Thyroid gland (tissue), 4 donors: ENCODE measurements at regions not wholly inside any gene's neighbourhood (a gene's known extent, or its start where the extent isn't known, plus 50 kb on each side); places are given as distances from the start of the nearest gene placed in this dataset.

Source experiments
- DNase-seq, 2 donors: peaks; one replicate each; pipeline ENCODE4 v3.0.0-alpha.2; 2019
- H3K27ac ChIP-seq, 3 donors: fragments of 200-600 bp; sonication (generic); 1 replicate in 2 of 3; 2 replicates in 1 of 3; pipeline ENCODE4 v1.5.1; 2016 to 2019; ENCODE audit warnings: mild to moderate bottlenecking in 1 of 3, moderate library complexity in 1 of 3
- H3K27me3 ChIP-seq: fragments of 200-600 bp; sonication (generic); one replicate; pipeline ENCODE4 v1.5.1; 2019
- H3K36me3 ChIP-seq, 2 donors: fragments of 200-600 bp; sonication (generic); one replicate each; pipeline ENCODE4 v1.5.1; 2016 to 2019
- H3K4me1 ChIP-seq, 2 donors: fragments of 200-600 bp; sonication (generic); one replicate each; pipeline ENCODE4 v1.5.1; 2017 to 2019
- H3K4me3 ChIP-seq, 3 donors: fragments of 200-600 bp; sonication (generic); replicated peaks in 1 of 3; 1 replicate in 2 of 3; 2 replicates in 1 of 3; pipeline ENCODE4 v1.5.1; 2016; ENCODE audit warnings: mild to moderate bottlenecking in 1 of 3
- H3K9me3 ChIP-seq: fragments of 200-600 bp; sonication (generic); one replicate; pipeline ENCODE4 v1.5.1; 2017
- POLR2A ChIP-seq, 2 donors: fragments of 450-650 bp; IDR thresholded peaks; one replicate each; pipeline ENCODE4 v1.6.1; 2017; ENCODE audit warnings: antibody characterized with exemption in 2 of 2, mild to moderate bottlenecking in 2 of 2, moderate library complexity in 1 of 2
- WGBS, 2 donors: methylation state at CpG; one replicate each; pipeline ENCODE4 v1.1.5; 2017; 5-methylcytosine and 5-hydroxymethylcytosine counted together
- intact Hi-C: fragments of 100-400 bp; cut with DNase I; formaldehyde crosslinking; loops from one replicate; pipeline ENCODE4 v1.15.1; 2023
- TF ChIP-seq, protein P1 (sequence below), 6 experiments: fragments of 200-600 bp in 3 of 6; fragments of 450-650 bp in 3 of 6; sonication (generic) in 3 of 6; IDR thresholded peaks; one replicate each; pipeline ENCODE4 v1.5.1; 2016 to 2019; ENCODE audit warnings: antibody characterized with exemption in 6 of 6, mild to moderate bottlenecking in 2 of 6, inconsistent platforms in 1 of 6, moderate library complexity in 1 of 6

DNA sequence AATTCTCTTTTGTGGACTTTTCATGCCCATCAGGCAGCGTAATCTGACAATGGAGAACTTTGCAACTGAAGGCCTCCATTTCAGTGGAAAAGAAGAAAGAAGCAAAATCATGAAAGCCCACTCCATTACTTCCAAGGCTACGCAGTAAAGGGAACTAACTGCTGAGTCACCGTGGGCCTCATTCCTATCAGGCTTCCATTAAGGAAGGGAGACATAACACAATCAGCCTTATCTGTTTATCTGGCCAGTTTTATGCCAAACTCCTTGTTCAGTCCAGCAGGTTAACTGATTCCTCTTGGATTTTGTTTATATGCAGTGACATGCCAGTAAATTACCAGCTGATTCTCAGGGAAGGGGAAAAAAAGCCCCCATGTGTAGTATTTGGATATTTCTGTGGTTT, 56.8 kb upstream of the KATNAL1 start:
- 90 to 93% methylated on average over 3 of the region's 3 CpGs for WGBS, 2 donors

DNA sequence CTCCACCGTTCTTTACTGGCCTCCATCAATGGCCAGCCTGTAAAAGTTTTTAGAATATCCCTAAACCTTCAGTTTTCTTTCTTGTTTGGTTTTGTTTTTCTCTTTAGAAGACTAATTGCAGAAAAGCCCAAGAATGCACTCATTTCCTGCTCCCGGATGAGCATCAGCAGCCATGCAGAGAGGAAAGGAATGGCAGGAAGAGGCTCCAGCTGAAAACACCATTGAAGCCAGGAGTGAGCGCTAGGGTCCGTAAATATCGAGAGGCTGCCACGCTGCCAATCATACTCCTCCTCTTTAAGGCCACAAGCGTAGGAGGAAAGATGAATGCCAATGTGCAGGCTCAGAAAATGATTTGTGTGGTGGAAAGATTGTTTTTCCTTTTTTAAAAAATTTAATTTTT, 57.4 kb upstream of the UBE2L5 start:
- intact Hi-C loops: no loop called here
- peak; percentile 55 to 56 for DNase-seq
- H3K4me3 ChIP-seq: no peak overlapping the region
- H3K27ac ChIP-seq: peak overlapping the region; percentile 27 to 63 (median 44)
- WGBS, 2 donors: 25 to 33% methylated on average over 7 of the region's 7 CpGs
- no peak for TF ChIP-seq POLR2A (IDR thresholded peaks at IDR 0.05)
- TF ChIP-seq, protein P1, sequence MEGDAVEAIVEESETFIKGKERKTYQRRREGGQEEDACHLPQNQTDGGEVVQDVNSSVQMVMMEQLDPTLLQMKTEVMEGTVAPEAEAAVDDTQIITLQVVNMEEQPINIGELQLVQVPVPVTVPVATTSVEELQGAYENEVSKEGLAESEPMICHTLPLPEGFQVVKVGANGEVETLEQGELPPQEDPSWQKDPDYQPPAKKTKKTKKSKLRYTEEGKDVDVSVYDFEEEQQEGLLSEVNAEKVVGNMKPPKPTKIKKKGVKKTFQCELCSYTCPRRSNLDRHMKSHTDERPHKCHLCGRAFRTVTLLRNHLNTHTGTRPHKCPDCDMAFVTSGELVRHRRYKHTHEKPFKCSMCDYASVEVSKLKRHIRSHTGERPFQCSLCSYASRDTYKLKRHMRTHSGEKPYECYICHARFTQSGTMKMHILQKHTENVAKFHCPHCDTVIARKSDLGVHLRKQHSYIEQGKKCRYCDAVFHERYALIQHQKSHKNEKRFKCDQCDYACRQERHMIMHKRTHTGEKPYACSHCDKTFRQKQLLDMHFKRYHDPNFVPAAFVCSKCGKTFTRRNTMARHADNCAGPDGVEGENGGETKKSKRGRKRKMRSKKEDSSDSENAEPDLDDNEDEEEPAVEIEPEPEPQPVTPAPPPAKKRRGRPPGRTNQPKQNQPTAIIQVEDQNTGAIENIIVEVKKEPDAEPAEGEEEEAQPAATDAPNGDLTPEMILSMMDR (IDR thresholded peaks at IDR 0.05): no peak
- H3K4me1 ChIP-seq: peaks cover 14 to 18% of the 10 kb centered on the region in 2 donors
- H3K27me3 ChIP-seq: no peaks in the 10 kb centered on the region
- H3K36me3 ChIP-seq: no peaks in the 10 kb centered on the region
- H3K9me3 ChIP-seq: no peaks in the 10 kb centered on the region

More for the DNA sequence above, 56.8 kb upstream of the KATNAL1 start:
- Histone ChIP-seq H3K9me3 (no peaks in the 10 kb centered on the region), H3K36me3 (no peaks in the 10 kb centered on the region), H3K27ac (peak overlapping the region in 1 of 3 donors; percentile 63), H3K4me3 (no peak overlapping the region), H3K4me1 (peaks cover 14 to 18% of the 10 kb centered on the region in 2 donors), H3K27me3 (no peaks in the 10 kb centered on the region)
- TF ChIP-seq, protein P1 (IDR thresholded peaks at IDR 0.05): no peak
- intact Hi-C loops: no loop called here
- DNase-seq: no peak

DNA sequence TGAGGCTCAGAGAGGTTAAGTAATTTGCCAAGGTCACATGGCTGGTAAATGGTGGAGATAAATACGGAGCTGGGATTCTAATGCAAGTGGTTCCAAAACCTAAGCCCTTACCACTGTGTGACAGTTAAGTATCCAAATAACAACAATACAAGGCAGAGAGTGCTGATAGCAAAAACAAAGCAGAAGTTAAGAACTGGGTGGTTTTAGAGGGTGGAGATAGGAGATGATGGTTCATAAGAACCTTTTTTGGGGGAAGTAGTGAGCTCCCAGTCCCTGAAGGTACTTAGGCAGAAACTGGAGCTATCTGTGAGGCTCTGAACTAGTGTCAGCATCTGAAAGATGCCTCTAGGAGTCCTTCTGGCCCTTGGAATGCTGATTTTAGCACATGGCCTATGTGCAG, 56.2 kb upstream of the UBE2L5 start:
- DNase-seq: no peak
- Histone ChIP-seq H3K27ac (no peak overlapping the region), H3K27me3 (no peaks in the 10 kb centered on the region), H3K9me3 (no peaks in the 10 kb centered on the region), H3K4me3 (no peak overlapping the region), H3K36me3 (no peaks in the 10 kb centered on the region), H3K4me1 (peaks cover 14 to 18% of the 10 kb centered on the region in 2 donors)
- 91% methylated on average over 1 of the region's 1 CpG for WGBS, 2 donors
- intact Hi-C loops: no loop called here
- TF ChIP-seq, protein P1 (IDR thresholded peaks at IDR 0.05): no peak
- no peak for TF ChIP-seq POLR2A (IDR thresholded peaks at IDR 0.05)

DNA sequence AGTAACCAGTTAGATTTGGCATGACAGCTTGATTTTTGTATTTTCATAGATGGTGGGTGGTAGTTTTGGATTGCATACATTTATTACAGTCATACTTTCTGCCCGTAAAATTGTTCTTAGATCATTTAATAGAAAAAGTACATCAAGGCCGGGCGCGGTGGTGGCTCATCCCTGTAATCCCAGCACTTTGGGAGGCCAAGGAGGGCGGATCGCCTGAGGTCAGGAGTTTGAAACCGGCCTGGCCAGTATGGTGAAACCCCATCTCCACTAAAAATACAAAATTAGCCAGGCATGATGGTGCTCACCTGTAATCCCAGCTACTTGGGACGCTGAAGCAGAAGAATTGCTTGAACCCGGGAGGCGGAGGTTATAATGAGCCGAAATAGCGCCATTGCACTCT, 55.0 kb upstream of the UBE2L5 start:
- WGBS, 2 donors: 89 to 93% methylated on average over 12 of the region's 12 CpGs
- H3K9me3 ChIP-seq: no peaks in the 10 kb centered on the region
- H3K36me3 ChIP-seq: no peaks in the 10 kb centered on the region
- no peak for DNase-seq
- intact Hi-C loops: no loop called here
- peaks cover 17 to 30% of the 10 kb centered on the region in 2 donors for H3K4me1 ChIP-seq
- TF ChIP-seq, protein P1 (IDR thresholded peaks at IDR 0.05): no peak
- no peak for TF ChIP-seq POLR2A (IDR thresholded peaks at IDR 0.05)
- H3K4me3 ChIP-seq: no peak overlapping the region
- no peaks in the 10 kb centered on the region for H3K27me3 ChIP-seq
- no peak overlapping the region for H3K27ac ChIP-seq

DNA sequence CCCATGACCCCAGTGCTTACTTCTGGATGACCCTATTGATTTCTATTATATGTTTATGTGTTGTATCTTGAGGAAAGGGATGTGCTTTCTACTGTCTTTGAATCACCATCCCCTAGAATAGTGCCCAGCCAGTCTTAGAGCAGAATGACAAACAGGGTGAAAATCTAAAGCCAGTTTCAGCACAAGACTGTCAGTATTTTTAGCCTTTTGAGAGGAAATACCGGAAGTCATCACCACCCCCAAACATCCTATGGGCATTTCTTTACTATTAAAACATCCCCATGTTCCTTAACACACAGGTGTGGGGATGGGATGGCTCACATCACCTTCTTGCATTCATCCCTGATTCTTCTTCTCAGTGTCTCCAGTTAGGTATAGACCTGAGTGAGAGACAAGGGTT, 52.1 kb upstream of the UBE2L5 start:
- Histone ChIP-seq H3K4me1 (peaks cover 3 to 18% of the 10 kb centered on the region in 2 donors), H3K27ac (no peak overlapping the region), H3K9me3 (no peaks in the 10 kb centered on the region), H3K27me3 (no peaks in the 10 kb centered on the region), H3K4me3 (no peak overlapping the region), H3K36me3 (no peaks in the 10 kb centered on the region)
- no peak for TF ChIP-seq POLR2A (IDR thresholded peaks at IDR 0.05)
- TF ChIP-seq, protein P1 (IDR thresholded peaks at IDR 0.05): no peak
- intact Hi-C loops: no loop called here
- DNase-seq: no peak
- 65 to 70% methylated on average over 1 of the region's 1 CpG for WGBS, 2 donors
